Right atrium auricular region (tissue), 2 donors: ENCODE measurements at regions not wholly inside any gene's neighbourhood (a gene's known extent, or its start where the extent isn't known, plus 50 kb on each side); places are given as distances from the start of the nearest gene placed in this dataset.

Experiments
- DNase-seq: peaks from one replicate; pipeline ENCODE4 v3.0.0-alpha.2; 2019; ENCODE audit warnings: low spot score
- H3K27ac ChIP-seq, 2 donors: fragments of 200-600 bp; sonication (generic); 1 replicate in 1 of 2; 2 replicates in 1 of 2; pipeline ENCODE4 v1.5.1; 2016 to 2019
- H3K27me3 ChIP-seq, 2 donors: fragments of 200-600 bp; sonication (generic); one replicate each; pipeline versions ENCODE4 v1.5.1 to v1.6.0; 2017 to 2019
- H3K36me3 ChIP-seq: fragments of 200-600 bp; sonication (generic); one replicate; pipeline ENCODE4 v1.5.1; 2016
- H3K4me1 ChIP-seq, 2 donors: fragments of 200-600 bp; sonication (generic); one replicate each; pipeline versions ENCODE4 v1.5.1 to v1.6.0; 2017 to 2019
- H3K4me3 ChIP-seq, 2 donors: fragments of 200-600 bp; sonication (generic); 1 replicate in 1 of 2; 2 replicates in 1 of 2; pipeline ENCODE4 v1.5.1; 2017 to 2019; ENCODE audit warnings: mild to moderate bottlenecking in 1 of 2, moderate library complexity in 1 of 2
- H3K9me3 ChIP-seq, 2 donors: fragments of 200-600 bp; sonication (generic); one replicate each; pipeline ENCODE4 v1.5.1; 2019
- TF ChIP-seq, protein P1 (sequence below), 2 donors: fragments of 200-600 bp; sonication (generic); IDR thresholded peaks; one replicate each; pipeline ENCODE4 v1.5.1; 2019; ENCODE audit warnings: antibody characterized with exemption in 2 of 2

DNA sequence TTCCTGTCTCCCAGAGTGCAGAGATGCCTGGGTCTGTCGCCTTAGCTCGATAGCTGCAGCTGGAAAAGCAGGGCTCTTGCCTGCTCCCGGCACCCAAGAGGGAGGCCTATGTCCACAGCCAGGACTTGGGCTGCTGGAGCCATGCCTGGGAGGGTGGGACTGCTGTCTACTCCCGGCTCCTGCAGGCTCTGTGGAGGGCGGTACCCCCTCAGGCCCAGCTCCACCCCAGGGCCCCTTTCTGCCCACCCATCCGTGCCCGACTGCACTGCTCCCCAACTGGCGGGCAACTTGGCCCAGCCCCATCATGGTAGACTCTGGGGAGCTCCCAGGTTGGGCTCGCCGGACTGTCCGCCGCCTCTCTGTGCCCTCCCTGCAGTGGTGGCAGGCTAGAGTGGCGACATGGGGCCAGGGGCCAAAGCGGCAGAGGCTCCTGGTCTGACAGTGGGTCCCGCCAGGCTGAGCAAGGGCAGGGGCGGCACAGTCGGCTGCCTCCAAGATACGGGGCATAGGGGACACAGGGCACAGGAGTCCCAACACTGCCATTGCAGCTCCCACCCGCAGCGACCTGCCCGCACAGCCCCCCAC is 901.0 kb downstream of the CCDC85A start:
- no peak for DNase-seq
- no peaks in the 10 kb centered on the region for H3K4me1 ChIP-seq
- H3K36me3 ChIP-seq = no peaks in the 10 kb centered on the region
- H3K9me3 ChIP-seq = no peaks in the 10 kb centered on the region
- H3K27me3 ChIP-seq = no peaks in the 10 kb centered on the region
- no peak overlapping the region for H3K27ac ChIP-seq
- H3K4me3 ChIP-seq = no peak overlapping the region
- TF ChIP-seq, protein P1, sequence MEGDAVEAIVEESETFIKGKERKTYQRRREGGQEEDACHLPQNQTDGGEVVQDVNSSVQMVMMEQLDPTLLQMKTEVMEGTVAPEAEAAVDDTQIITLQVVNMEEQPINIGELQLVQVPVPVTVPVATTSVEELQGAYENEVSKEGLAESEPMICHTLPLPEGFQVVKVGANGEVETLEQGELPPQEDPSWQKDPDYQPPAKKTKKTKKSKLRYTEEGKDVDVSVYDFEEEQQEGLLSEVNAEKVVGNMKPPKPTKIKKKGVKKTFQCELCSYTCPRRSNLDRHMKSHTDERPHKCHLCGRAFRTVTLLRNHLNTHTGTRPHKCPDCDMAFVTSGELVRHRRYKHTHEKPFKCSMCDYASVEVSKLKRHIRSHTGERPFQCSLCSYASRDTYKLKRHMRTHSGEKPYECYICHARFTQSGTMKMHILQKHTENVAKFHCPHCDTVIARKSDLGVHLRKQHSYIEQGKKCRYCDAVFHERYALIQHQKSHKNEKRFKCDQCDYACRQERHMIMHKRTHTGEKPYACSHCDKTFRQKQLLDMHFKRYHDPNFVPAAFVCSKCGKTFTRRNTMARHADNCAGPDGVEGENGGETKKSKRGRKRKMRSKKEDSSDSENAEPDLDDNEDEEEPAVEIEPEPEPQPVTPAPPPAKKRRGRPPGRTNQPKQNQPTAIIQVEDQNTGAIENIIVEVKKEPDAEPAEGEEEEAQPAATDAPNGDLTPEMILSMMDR (IDR thresholded peaks at IDR 0.05) = no peak

DNA sequence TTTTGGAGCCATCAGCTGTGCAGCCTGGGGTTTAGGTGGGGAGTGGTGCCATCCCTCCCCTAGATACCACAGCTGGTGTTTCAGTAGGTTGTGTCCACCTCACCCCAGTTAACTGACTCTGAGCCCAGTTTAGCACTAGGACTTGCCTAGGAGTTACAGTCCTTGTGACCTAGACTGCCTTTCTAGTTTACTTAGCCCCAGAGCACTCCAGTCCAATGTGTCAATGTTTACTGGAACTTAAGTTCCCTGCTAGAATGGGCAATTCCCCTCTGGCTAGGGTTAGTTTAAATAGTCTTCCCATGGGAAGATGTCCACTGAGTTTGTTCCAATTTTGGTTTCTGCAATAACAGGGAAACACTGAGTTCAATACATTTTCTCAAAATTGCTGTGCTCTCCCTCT is 909.2 kb downstream of the CCDC85A start:
- H3K27me3 ChIP-seq = no peaks in the 10 kb centered on the region
- no peak for DNase-seq
- no peaks in the 10 kb centered on the region for H3K4me1 ChIP-seq
- peaks cover 0 to 12% of the 10 kb centered on the region in 2 donors for H3K9me3 ChIP-seq
- H3K4me3 ChIP-seq = no peak overlapping the region
- no peak overlapping the region for H3K27ac ChIP-seq
- TF ChIP-seq, protein P1 (IDR thresholded peaks at IDR 0.05) = no peak
- H3K36me3 ChIP-seq = no peaks in the 10 kb centered on the region

DNA sequence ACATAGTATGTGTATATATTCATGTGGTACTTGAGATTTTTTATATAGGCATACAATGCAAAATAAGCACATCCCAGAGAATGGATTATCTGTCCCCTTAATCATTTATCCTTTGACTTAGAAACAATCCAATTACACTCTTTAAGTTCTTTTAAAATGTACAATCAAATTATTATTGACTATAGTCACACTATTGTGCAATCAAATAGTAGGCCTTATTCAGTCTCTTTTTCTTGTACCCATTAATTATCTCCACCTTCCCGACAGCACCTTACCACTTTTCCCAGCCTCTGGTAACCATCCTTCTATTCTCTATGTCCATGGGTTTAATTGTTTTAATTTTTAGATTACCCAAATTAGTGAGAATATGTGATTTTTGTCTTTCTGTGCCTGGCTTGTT is 914.1 kb downstream of the CCDC85A start:
- H3K27me3 ChIP-seq = no peaks in the 10 kb centered on the region
- no peaks in the 10 kb centered on the region for H3K36me3 ChIP-seq
- peaks cover 0 to 25% of the 10 kb centered on the region in 2 donors for H3K9me3 ChIP-seq
- no peak overlapping the region for H3K4me3 ChIP-seq
- no peak for DNase-seq
- H3K4me1 ChIP-seq = no peaks in the 10 kb centered on the region
- TF ChIP-seq, protein P1 (IDR thresholded peaks at IDR 0.05) = no peak
- no peak overlapping the region for H3K27ac ChIP-seq

DNA sequence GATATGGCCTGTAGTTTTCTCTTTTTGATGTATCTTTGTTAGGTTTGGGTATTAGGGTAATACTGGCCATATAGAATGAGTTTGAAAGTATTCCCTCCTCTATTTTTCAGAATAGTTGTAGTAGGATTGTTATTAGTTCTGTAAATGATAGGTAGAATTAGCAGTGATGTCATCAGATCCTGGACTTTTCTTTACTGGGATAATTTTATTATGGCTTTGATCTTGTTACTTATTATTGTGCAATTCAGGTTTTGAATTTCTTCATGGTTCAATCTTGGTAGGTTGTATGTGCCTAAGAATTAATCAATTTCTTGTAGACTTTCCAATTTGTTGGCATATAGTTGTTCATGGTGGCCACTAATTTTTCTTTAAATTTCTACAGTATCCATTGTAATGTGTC is 916.6 kb downstream of the CCDC85A start:
- Histone ChIP-seq H3K36me3 (no peaks in the 10 kb centered on the region), H3K9me3 (peaks cover 0 to 13% of the 10 kb centered on the region in 2 donors), H3K27ac (no peak overlapping the region), H3K27me3 (no peaks in the 10 kb centered on the region), H3K4me1 (no peaks in the 10 kb centered on the region), H3K4me3 (no peak overlapping the region)
- TF ChIP-seq, protein P1 (IDR thresholded peaks at IDR 0.05) = no peak
- DNase-seq = no peak

DNA sequence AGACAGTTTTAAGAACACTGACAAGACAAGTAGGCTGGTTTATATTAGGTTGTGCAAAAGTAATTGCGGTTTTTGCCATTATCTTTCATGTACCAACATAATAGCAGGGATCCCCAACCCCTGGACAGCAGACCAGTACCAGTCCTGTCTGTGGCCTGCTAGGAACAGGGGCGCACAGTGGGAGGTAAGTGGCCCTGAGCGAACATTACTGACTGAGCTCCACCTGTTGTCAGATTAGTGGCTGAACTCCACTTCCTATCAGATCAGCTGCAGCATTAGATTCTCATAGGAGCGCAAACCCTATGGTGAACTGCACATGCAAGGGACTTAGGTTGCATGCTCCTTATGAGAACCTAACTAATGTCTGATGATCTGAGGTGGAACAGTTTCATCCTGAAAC is 921.9 kb downstream of the CCDC85A start:
- H3K27me3 ChIP-seq = no peaks in the 10 kb centered on the region
- H3K4me3 ChIP-seq = no peak overlapping the region
- no peaks in the 10 kb centered on the region for H3K4me1 ChIP-seq
- no peaks in the 10 kb centered on the region for H3K36me3 ChIP-seq
- TF ChIP-seq, protein P1 (IDR thresholded peaks at IDR 0.05) = no peak
- peaks cover 0 to 18% of the 10 kb centered on the region in 2 donors for H3K9me3 ChIP-seq
- no peak overlapping the region for H3K27ac ChIP-seq
- no peak for DNase-seq

DNA sequence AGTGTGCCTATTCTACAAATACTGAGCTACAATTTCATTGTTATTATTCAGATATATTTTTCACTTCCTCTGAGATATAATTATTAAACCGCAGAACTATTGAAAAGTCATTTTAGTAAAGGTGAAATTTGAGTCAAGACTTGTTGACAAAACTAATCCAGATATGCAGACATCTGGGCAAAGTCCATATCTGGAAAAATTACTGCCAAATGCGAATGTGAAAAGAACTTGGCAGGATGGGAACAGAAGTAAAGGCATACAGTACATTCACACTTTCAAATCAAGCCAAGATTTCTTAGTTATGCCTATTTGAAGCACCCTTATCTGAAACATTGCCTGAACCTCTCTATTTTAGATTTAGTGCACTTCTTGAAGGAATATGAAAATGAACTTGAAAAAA is 923.6 kb downstream of the CCDC85A start:
- no peak overlapping the region for H3K4me3 ChIP-seq
- DNase-seq = no peak

More for the DNA sequence above, 923.6 kb downstream of the CCDC85A start:
- H3K9me3 ChIP-seq = peaks cover 0 to 9% of the 10 kb centered on the region in 2 donors
- H3K4me1 ChIP-seq = no peaks in the 10 kb centered on the region
- no peak overlapping the region for H3K27ac ChIP-seq
- TF ChIP-seq, protein P1 (IDR thresholded peaks at IDR 0.05) = no peak
- H3K27me3 ChIP-seq = no peaks in the 10 kb centered on the region
- H3K36me3 ChIP-seq = no peaks in the 10 kb centered on the region
